Left renal cortex interstitium (tissue), 4 donors: ENCODE measurements at regions not wholly inside any gene's neighbourhood (a gene's known extent, or its start where the extent isn't known, plus 50 kb on each side); places are given as distances from the start of the nearest gene placed in this dataset.
A peak's percentile ranks its signal among the peaks of the same experiment; 100 is the strongest.

Source experiments
- DNase-seq, 4 donors: peaks; one replicate each; pipeline ENCODE4 v3.0.0-alpha.2; 2013; ENCODE audit warnings: low read depth in 4 of 4, low spot score in 2 of 4, missing footprints in 1 of 4

DNA sequence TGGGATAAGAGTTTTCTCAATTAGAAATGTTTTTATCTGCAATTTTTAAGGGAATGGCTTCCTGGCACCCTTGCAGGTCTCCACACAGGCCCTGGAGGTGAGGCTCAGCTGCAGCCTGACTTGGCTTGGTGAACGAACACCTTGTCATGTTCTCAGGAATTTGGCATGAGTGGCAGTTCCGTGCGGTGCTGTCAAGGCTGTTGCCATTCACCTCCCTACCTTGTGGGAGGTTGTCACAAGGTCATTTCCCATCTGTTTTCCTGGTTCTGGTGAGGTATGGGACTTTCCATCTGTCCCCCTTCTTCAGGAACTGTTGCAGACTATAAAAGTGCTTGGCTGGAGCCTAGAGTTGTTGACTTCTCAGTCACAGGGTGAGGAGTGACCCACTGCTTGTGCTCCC lies 82.9 kb downstream of the ELOVL4 start:
- no peak for DNase-seq

GRCh38 chr6:79864001-79864400 lies 83.4 kb downstream of the ELOVL4 start:
- DNase-seq = no peak

GRCh38 chr6:79863566-79863965 lies 83.8 kb downstream of the ELOVL4 start:
- DNase-seq = no peak

DNA sequence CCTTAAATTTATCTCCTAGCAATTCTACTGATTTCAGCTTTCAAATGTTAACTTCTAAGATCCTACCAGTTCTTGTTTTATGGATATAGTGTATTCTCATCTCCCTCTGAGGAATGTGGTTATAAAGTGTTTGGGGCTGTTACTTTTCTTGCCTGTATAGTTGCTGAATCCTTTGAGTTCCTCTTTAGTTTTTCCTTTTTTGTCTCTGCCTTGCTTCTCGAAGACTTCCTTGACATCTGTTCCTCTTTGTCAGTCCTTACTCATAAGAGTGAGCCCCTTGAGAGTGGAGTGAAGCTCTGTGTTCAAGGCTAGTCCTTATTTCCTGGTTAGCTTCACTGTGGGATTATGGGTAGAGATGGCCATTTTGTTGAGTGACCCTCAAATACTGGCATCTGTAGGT lies 84.6 kb downstream of the ELOVL4 start:
- no peak for DNase-seq

DNA sequence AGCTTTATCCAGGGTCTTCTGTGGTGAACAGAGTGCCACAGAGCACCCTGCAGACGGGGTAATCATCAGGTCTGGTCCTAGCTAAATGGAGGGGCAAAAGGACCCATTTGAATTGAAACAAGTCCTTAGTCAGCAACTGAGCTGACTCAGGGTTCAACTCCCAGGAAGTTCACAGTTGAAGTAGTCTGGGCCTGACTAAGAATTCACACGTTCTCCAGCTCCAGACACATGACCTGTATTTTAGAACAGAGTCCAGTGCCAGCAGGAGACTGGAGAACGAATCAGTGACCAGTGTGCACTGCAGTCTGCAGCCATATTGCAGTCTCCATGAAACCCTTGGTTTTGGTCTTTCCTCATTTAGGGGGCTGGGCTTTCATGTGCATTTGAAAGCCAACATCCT lies 85.2 kb downstream of the ELOVL4 start:
- DNase-seq = no peak

GRCh38 chr6:79861023-79861422 lies 86.3 kb downstream of the ELOVL4 start:
- no peak for DNase-seq

DNA sequence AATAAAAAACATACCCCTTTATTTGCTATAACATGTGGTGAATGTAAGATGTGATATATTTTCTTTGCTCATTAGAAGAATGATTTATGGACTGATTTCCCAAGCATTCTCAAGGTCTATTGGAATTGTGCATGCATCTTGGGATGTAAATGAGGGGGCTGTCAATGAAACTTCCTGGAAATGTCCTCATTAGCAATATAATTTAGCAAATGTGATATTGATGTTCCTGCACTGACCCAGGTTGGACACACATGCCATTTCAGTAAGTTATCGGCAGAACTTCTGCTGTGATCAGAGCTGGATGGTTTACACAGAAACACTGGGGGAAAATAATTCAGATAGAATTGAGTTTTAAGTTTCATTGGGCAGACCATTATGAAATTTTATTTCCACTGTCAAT lies 99.9 kb downstream of the ELOVL4 start:
- DNase-seq = no peak

DNA sequence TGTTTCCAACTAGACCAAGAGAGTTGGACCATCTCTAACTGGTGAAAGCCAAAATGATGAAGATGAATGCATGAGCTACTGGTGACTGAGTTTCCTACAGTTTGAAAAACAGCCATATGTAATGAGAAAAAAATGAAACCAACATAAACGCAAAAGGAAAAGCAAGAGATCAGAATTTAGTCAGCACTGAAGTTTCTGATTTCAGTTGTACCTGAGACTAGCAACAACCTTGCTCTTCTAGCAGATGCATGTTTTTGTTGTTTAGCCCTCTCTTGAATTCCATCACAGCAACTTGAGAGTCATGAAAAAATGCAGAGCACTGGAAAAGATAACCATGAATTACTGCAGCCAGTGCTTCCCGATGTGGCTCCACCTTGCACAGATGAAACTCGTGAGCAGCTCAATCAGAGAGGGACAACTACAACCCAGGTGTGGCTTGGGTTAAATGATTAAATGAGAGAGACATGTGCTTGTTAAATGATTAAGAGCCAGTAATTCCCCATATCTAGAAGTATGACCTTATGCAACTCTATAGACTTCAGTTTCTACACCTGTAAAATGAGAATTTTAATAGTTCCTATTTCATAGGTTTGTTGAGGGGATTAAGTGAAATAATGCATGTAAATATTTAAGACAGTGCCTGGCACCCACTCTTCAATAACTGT lies 104.8 kb downstream of the ELOVL4 start:
- DNase-seq = no peak

GRCh38 chr6:79841577-79842375 lies 105.6 kb downstream of the ELOVL4 start:
- DNase-seq = no peak

- no peak for DNase-seq
These were observed 108.5 kb downstream of the ELOVL4 start for GRCh38 chr6:79838851-79839250.

DNA sequence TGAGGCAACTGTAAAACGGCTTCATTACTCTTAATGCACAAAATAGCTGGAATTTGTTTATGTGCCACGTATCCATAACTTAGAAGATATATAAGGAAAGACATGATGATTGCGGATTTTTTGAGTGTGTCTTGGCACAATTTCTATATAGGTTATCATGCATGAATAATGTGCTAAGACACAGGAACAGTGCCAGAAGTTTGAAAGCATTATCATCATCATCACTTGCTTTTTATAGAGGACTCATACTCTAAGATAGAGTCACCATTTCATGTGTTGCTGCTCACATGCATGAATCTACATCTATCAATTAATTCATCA lies 113.4 kb downstream of the ELOVL4 start:
- no peak for DNase-seq

- no peak for DNase-seq
These were observed 113.9 kb downstream of the ELOVL4 start for GRCh38 chr6:79833264-79833963.

- DNase-seq = no peak
These were observed 114.6 kb downstream of the ELOVL4 start for GRCh38 chr6:79832723-79833122.

- no peak for DNase-seq
These were observed 123.2 kb downstream of the ELOVL4 start for GRCh38 chr6:79824202-79824601.

GRCh38 chr6:79821859-79822258 lies 125.5 kb downstream of the ELOVL4 start:
- DNase-seq = no peak

DNA sequence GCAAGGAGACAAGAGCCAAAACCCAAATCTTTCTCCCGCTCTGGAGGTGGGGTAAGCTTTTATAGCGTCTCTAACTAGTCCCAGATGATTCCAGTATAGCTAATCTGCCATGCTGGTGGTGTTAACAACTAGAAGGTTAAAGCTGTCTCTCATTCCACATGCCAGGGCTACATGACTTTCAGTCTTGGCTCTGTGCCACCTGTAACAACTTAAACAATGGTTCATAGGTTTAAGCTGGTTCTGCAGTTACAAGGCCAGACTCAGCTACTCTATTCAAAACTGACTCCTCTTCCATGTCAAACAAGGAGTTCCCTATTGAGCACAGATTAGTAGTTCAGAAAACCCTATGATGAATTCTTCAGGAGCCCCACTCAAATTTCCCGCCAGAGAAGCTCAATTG lies 128.9 kb downstream of the ELOVL4 start:
- DNase-seq = no peak

DNA sequence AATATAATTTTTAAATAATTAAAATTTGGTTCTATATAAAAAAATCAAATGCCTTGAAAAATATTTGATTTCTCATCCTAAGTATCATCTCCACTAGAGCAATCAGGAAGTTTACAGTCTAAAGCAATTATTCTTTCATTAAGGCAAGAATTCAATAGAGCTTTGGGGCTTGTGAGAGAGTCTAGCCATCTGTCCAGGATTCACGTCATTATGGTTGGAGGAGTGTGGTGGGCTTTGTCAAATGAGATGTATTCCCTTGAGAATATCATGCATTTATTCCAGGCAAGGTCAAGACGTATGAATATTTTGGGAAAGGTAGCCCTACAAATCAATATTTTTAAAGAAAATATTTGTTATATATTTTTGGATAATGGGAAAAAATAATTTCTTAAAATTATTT lies 132.4 kb downstream of the ELOVL4 start:
- no peak for DNase-seq

DNA sequence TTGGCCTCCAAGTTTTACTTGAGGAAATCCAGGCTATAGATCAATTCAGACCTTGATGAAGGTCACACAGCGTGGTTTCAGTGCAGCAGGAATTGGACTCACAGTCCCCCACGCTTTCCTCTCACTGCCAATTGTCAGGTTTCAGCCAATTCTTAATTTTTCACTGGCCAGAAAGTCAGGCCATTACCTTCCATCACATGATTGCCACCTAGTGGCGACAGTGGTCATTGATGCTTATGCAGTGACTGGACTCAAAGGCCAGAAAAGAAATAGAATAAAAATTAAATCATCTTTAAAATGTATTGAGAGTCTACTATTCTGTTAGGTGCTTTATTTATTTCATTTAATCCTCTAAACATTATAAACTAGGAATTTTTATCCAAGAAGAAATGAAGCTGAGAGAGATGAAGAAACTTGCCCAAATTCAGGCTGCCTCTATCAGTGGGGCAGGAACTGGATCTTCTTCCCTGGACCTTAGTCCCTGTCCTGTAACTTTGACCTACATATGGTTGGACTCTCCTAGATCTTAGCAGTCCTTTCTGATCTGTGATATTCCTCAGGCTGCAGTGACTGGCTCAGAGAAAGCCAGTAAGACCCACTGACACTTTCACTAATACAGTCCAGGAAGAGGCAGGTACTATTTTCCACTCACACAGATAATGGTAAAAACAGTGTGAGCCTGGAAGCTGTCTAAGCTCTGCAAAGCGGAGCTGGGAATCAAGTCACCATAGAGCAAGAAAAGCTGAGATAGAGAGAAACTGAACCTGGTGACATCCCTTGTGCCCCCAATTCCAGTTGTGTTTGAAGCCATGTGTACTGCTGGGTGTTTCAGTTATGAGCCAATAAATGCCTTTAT lies 133.3 kb downstream of the ELOVL4 start:
- DNase-seq = peak in 3 of 4 donors; percentile 31 to 37 (median 32)

- DNase-seq = no peak
These were observed 134.1 kb downstream of the ELOVL4 start for GRCh38 chr6:79813143-79813850.

DNA sequence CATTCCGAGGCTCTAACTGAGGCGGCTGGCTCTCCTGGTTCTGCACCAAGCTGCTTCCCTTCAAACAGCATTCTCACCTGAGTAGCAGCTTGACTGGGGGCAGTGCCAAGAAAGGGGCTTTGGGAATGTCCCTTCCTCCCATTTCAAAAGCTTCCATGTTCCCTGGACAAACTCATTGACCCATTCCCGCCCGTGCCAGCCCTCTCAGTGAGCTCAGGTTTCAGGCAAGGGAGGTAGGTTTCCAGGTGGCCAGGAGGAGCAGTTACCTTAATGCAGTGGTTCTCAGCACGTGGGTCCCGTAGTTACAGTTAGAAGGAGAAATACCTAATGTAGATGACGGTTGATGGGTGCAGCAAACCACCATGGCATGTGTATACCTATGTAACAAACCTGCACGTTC lies 135.2 kb downstream of the ELOVL4 start:
- DNase-seq = no peak
